GM19395 (cell line): ENCODE measurements at regions not wholly inside any gene's neighbourhood (a gene's known extent, or its start where the extent isn't known, plus 50 kb on each side); places are given as distances from the start of the nearest gene placed in this dataset.
A peak's percentile ranks its signal among the peaks of the same experiment; 100 is the strongest.
"Not testable (repeated sequence)": the region's sequence is repeated elsewhere in the genome, so short reads cannot be mapped to it uniquely, and the experiment has no call there.

Experiments used
- ATAC-seq: cut with Tn5 transposase; IDR thresholded peaks from one replicate; pipeline ENCODE4 v1.9.1; 2021; ENCODE audit warnings: mild to moderate bottlenecking, moderate library complexity; ENCODE audit not compliant: unreplicated experiment

GRCh38 chr11:86148345-86148747, 79.5 kb upstream of the PICALM start:
- ATAC-seq = no peak

DNA sequence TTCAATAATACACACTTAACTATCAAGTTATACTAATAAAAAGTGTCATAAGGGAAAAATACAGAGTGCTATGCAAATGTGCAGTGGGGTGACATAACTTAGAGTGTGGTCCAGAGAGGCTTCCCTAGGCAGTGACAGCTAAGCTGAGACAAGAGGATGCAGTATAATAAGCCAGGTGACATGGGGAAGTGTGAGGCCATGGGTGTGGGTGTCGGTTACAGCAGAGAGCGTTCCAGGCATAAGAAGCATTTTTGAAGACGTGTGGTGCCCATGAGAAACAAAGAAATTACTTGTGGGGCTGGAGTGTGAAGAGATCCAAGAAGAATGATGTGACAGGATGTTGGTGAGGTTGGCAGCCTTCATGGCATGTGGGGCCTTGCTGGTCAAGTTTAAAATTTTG, 78.1 kb upstream of the PICALM start:
- ATAC-seq = no peak

GRCh38 chr11:86145439-86146156, 76.7 kb upstream of the PICALM start:
- ATAC-seq = peak; percentile 55

DNA sequence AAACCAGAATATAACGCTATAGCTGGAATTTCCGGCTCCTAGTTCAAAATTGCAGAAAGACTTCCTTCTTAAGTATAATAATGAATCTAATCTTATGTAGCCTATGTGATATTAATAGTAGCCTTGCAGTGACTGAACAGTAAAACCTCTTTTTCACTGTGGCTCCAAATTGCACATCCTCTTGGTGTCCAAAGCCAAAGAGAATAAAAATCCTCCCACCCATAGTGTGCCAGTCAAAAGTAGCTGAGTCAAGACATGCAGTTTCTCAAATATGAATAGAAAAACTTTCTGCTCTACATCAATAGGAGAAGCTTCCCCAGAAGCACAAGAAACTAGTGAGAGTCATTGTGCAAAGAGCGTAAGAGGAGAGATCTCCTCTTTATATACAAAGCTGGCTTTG, 76.0 kb upstream of the PICALM start:
- ATAC-seq = peak; percentile 40

DNA sequence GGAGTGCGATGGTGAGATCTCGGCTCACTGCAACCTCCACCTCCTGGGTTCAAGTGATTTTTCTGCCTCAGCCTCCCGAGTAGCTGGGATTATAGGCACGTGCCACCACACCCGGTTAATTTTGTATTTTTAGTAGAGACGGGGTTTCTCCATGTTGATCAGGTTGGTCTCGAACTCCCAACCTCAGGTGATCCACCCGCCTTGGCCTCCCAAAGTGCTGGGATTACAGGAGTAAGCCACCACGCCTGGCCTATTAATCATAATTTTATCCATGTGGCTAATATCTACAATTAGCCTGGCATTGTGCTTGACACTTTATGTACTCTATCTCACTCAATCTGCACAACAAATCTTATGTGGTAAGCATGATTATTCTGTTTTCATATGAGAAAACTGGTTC, 75.2 kb upstream of the PICALM start:
- ATAC-seq = not testable (repeated sequence)

GRCh38 chr11:86143087-86144030, 74.5 kb upstream of the PICALM start:
- peak; percentile 40 for ATAC-seq

DNA sequence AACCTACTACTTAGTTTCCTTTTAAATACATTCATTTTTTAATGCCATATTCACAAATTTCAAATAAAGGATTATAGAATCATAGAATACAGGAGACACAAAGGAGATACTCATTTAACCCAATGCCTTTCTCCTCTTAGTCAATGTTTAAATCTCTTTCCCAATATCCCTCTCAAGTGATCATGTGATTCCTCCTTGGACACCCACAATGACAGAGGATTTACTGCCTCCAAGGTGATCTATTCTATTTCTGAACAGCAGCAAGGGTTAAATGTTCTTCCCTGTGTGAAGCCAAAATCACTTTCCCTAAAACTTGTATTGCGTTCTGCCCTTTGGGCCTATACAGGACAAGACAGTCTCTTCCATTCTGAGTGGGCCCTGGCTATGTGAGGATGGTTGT, 73.3 kb upstream of the PICALM start:
- no peak for ATAC-seq

GRCh38 chr11:86141727-86142126, 72.8 kb upstream of the PICALM start:
- no peak for ATAC-seq

GRCh38 chr11:86140334-86140990, 71.6 kb upstream of the PICALM start:
- ATAC-seq = no peak

DNA sequence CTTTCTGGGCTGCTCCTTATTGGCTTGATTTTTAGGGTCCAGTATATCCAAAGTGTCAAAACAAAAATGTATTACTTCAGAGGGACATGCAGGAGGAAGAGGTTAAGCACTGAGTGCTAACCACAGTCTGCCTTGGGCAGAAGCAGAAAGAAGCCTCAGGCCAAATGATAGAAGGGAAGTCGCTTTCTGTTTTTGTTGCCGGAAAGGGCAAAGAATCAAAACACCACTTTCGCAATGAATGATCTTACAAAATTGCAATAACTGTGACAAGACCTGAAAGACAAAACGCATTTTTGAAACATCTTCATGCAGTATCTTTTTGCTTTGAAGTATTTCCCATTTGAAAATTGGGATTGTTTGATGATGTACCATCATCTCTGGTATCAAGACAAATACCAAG, 70.1 kb upstream of the PICALM start:
- peak; percentile 94 for ATAC-seq

DNA sequence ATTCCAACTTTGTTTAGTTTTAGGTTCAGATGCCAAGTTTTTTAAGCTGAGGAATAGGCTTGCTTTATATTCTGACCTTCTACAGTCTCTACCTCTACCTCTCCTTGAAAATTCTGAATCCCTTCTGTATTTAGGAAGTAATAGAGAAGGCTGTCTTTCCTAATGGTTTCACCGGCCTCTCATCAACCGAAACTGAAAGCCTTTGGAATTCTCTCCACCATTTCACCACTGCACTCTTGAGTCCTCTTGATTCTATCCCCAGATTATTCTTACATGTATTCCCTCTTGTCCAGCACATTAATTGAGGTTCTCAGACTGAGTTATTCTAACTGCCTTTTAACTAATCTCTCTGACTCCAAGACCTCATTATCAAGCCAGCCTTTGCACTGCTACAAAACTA, 67.7 kb upstream of the PICALM start:
- ATAC-seq = no peak

DNA sequence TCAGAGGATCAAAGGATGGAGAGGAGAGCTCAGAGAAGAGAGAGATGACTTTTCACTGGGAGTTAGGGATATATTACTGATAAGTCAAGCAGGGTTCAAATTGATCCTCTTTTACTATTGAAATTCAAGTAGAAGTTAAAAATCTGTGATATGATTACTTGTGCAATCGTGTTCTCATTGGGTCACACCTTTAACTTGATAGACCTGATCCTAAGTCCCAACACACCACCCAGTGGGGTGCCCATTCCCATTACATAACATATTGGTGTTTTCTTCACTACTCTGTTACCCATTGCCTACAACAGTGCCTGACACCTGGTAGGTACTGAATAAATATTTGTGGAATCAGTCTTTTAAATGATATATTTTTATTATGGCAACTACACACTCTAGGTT, 66.4 kb upstream of the PICALM start:
- no peak for ATAC-seq

- no peak for ATAC-seq
Measured at GRCh38 chr11:86134580-86135318, 65.9 kb upstream of the PICALM start.

DNA sequence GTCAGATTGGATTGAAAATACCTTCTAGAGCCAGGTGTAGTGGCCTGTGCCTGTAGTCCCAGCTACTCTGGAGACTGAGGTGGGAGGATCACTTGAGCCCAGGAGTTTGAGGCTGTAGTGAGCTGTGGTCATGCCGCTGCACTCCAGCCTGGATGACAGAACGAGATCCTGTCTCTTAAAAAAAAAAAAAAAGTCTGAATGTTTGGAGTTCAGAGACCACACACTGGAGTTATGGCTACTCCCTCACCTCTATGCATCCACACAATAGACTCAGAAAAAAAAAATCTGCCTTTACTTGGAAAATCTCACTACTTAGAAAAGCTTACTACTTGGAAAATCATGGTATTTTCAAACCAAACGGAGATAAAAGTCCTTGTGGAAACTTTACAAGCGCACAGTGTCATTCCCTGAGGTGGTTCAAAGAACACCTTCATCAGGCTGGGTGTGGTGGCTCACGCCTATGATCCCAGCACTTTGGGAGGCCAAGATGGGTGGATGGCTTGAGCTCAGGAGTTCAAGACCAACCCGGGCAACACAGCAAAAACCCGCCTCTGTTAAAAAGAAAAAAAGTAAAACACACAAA, 63.9 kb upstream of the PICALM start:
- ATAC-seq = no peak

DNA sequence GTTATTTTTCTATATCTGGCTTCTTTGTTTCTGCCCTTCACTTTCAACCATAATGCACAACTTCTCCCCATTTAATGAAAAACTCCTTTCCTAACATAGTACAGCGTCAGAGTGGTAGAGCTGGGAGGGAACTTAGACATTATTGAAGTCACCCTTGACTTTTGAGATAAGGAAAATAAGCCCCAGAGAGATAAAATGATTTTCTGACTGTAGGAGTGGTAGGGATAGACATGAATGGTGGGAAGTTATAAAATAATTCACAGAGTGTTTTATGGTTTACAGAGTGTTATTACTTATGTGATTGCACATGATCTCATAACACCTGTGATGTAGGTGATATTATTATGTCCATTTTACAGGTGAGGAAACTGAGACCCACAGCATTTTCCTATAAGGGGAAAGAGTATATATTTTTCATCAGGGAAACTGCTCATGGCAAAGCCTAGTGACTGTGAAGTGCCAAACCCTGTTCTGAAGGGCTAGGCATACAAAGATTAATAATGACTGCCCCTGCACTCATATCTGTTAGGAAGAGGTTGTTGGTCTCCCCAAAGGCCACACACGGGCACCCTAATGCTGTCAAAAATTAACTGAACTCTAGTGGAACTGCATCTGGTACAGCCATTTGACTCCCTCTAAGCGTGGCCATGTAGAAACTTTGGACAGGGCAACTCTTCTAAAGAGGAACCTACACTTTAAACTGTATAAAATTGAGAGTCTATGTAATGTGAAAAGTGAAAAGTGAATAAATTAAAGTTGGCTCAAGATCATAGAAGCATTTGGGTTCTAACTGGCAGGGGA, 61.1 kb upstream of the PICALM start:
- no peak for ATAC-seq

DNA sequence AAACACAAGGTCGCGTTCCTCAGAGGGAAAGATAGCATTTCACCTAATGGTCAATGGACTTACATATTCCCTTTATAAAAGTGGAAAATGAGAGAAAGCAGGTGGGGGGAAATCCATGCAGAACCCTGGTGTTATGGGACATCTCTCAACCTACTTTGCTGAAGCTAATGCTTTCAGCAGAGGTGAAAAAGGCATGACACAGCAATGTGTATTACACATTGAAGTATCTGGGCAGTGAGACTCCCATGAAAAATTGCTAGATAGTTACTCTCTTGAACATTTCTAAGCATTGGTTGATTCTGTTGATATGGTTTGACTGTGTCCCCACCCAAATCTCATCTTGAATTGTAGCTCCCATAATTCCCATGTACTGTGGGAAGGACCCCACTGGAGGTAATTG, 60.0 kb upstream of the PICALM start:
- no peak for ATAC-seq

GRCh38 chr11:86126862-86127261, 58.0 kb upstream of the PICALM start:
- ATAC-seq = no peak

GRCh38 chr11:86124251-86125233, 55.7 kb upstream of the PICALM start:
- ATAC-seq = peak; percentile 73

DNA sequence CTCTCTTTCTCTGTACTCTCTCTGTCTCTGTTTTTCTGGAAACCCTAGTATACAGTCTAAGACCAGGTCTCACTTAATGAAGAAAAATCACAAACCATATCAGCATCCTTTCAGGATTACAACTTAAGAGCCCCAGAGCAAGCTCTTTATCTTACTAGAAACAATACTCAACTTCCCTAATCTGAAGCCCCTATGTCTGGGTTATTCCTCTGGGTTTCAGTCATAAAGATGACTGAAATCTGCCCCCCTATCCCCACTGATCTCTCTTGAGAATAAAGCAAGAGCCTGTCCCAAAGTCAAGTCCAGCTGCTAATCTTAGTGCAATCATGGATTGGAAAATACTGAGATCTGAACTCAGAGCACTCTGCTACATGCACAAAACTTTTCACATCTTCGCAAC, 53.9 kb upstream of the PICALM start:
- no peak for ATAC-seq
